ENCODE measurements at regions not wholly inside any gene's neighbourhood (a gene's known extent, or its start where the extent isn't known, plus 50 kb on each side); places are given as distances from the start of the nearest gene placed in this dataset.

DNA sequence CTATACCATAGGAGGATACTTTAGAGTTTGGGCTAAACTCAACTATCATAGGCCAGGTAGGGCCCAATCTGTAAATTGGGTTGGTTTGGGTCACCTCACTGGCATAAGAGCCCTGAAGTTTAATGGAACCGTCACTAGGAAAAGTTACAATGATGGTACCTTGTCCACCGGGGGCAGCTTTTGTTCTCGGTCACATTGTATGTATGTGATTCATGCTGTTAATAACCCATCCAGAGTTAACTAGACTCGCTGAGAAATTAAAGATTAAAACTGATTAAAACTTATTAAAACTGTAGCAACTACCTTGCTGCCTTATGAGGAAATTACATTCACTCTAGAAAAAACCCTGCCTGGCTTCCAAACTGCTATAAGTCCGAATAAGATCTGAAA is 145.0 kb upstream of the TMCO5A start:
- H3K4me3 Mint-ChIP-seq, result no peak overlapping the region
- no peaks in the 10 kb centered on the region for H3K27me3 Mint-ChIP-seq (ENCODE audit: low read depth)
- TF ChIP-seq, protein P1, sequence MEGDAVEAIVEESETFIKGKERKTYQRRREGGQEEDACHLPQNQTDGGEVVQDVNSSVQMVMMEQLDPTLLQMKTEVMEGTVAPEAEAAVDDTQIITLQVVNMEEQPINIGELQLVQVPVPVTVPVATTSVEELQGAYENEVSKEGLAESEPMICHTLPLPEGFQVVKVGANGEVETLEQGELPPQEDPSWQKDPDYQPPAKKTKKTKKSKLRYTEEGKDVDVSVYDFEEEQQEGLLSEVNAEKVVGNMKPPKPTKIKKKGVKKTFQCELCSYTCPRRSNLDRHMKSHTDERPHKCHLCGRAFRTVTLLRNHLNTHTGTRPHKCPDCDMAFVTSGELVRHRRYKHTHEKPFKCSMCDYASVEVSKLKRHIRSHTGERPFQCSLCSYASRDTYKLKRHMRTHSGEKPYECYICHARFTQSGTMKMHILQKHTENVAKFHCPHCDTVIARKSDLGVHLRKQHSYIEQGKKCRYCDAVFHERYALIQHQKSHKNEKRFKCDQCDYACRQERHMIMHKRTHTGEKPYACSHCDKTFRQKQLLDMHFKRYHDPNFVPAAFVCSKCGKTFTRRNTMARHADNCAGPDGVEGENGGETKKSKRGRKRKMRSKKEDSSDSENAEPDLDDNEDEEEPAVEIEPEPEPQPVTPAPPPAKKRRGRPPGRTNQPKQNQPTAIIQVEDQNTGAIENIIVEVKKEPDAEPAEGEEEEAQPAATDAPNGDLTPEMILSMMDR (IDR thresholded peaks at IDR 0.05; ENCODE audit: unreplicated experiment in 3 of 3), result no peak
- H3K4me1 Mint-ChIP-seq, result no peaks in the 10 kb centered on the region
- H3K27ac Mint-ChIP-seq, result no peak overlapping the region
- no peaks in the 10 kb centered on the region for H3K9me3 Mint-ChIP-seq
- no peaks in the 10 kb centered on the region for H3K36me3 Mint-ChIP-seq (ENCODE audit: low read depth)

DNA sequence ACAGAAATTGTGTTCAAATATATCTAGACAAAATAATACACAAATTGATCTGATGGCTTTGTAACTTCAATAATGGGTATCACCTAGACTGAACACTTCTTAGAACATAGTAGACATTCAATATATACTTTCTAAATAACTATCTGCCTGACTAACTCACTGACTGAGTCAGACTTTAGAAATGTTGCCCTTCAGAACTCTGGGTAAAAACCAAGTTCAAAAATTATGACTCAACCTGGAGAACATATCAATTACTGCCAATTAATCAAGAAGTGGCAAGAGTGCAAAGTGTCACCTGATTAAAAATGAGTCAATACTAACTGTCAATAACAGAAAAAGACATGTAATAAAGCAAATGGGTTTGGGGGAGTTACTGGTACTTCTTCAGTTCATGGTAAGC is 144.6 kb upstream of the TMCO5A start:
- Mint-ChIP-seq H3K27ac (no peak overlapping the region), H3K4me3 (no peak overlapping the region), H3K36me3 (ENCODE audit: low read depth) (no peaks in the 10 kb centered on the region), H3K9me3 (no peaks in the 10 kb centered on the region), H3K4me1 (no peaks in the 10 kb centered on the region), H3K27me3 (ENCODE audit: low read depth) (no peaks in the 10 kb centered on the region)
- TF ChIP-seq, protein P1 (IDR thresholded peaks at IDR 0.05; ENCODE audit: unreplicated experiment in 3 of 3), result no peak

DNA sequence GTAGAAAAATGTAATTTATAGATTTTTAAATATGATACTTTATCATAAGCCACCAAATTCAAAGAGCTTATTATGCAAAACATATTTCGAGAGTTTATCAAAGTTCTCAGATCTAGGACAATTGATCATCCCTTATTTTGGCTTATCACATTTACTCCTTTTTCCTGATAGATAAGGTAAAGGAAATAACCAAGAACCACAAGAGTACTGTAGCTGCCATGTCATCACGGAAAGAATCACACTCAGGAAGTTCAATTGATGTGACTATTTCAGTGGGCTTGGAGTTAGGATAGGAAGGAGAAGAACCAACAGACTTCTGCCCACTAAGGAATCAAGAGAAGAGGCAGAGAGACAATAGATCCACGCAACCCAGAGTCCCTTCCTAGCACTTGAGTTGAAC is 142.7 kb upstream of the TMCO5A start:
- TF ChIP-seq, protein P1 (IDR thresholded peaks at IDR 0.05; ENCODE audit: unreplicated experiment in 3 of 3), result no peak
- Mint-ChIP-seq H3K4me1 (peaks cover 5% of the 10 kb centered on the region), H3K27ac (no peak overlapping the region)

DNA sequence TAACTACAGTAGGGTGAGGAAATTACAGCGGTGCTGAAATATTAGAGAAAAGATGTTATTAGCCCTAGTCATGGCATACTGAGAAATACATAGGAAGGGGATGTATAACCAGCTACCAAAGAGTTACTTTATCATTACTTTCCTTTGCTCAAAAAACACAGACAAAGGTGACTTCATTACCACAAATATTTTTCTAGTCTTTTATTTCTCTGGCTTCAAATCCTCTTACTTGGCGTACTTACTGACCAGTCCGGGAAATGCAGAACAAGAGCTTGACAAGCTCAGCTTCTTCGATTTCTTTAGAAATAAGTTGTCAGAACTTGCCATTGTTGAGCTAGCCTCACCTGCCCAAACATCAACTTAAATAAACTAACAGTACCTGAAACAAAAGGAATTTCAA is 142.1 kb upstream of the TMCO5A start:
- no peaks in the 10 kb centered on the region for H3K36me3 Mint-ChIP-seq (ENCODE audit: low read depth)
- H3K27ac Mint-ChIP-seq, result no peak overlapping the region
- no peaks in the 10 kb centered on the region for H3K27me3 Mint-ChIP-seq (ENCODE audit: low read depth)
- TF ChIP-seq, protein P1 (IDR thresholded peaks at IDR 0.05; ENCODE audit: unreplicated experiment in 3 of 3), result no peak
- no peak overlapping the region for H3K4me3 Mint-ChIP-seq
- peaks cover 2% of the 10 kb centered on the region for H3K9me3 Mint-ChIP-seq
- H3K4me1 Mint-ChIP-seq, result peaks cover 5% of the 10 kb centered on the region

More for the DNA sequence above, 142.7 kb upstream of the TMCO5A start:
- Mint-ChIP-seq H3K4me3 (no peak overlapping the region), H3K27me3 (ENCODE audit: low read depth) (no peaks in the 10 kb centered on the region), H3K36me3 (ENCODE audit: low read depth) (no peaks in the 10 kb centered on the region), H3K9me3 (peaks cover 2% of the 10 kb centered on the region)

DNA sequence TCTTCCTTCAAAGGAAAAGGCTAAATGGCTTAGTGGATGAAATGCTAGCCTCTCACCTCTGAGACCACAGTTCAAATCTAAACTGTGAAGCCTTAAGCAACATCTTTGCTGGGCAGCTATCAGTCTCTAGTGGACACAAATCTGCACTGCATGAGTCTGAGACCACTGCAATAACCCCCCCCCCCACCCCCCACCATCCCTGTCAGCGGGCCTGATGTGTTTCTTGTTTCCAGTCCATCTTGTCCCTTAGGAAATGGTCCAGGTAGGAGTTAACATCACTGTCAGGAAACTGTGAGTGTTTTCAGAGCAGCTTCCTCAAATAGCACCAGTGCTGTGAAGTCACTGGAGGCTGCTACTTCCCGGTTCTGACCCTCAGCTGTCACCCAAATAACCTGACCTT is 140.6 kb upstream of the TMCO5A start:
- TF ChIP-seq, protein P1 (IDR thresholded peaks at IDR 0.05; ENCODE audit: unreplicated experiment in 3 of 3), result no peak
- Mint-ChIP-seq H3K4me1 (peaks cover 5% of the 10 kb centered on the region), H3K9me3 (peaks cover 2% of the 10 kb centered on the region), H3K4me3 (no peak overlapping the region), H3K36me3 (ENCODE audit: low read depth) (no peaks in the 10 kb centered on the region), H3K27ac (no peak overlapping the region), H3K27me3 (ENCODE audit: low read depth) (no peaks in the 10 kb centered on the region)

DNA sequence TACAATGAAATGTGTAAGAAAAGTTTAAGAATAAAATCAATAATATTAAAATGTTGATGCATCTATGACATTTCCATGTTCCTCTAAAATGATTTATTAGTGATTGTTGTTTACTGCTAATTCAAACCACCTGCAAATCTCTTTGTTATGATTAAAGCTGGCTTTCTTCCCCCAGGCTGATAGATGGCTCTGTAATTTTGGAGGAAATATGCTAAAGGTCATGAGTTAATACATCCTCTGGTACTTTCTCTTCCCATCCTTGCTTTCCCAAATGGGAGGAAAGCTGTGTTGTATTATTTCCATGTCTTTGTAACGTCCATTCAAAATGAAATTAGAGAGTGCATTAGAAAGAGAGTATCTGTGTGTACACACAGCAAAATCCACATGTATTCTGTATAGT is 139.5 kb upstream of the TMCO5A start:
- Mint-ChIP-seq H3K27me3 (ENCODE audit: low read depth) (no peaks in the 10 kb centered on the region), H3K9me3 (peaks cover 2% of the 10 kb centered on the region), H3K4me1 (peaks cover 5% of the 10 kb centered on the region), H3K27ac (no peak overlapping the region), H3K4me3 (no peak overlapping the region), H3K36me3 (ENCODE audit: low read depth) (no peaks in the 10 kb centered on the region)
- TF ChIP-seq, protein P1 (IDR thresholded peaks at IDR 0.05; ENCODE audit: unreplicated experiment in 3 of 3), result no peak

All from nephron (organoid).